GM12874 (cell line): ENCODE measurements at regions not wholly inside any gene's neighbourhood (a gene's known extent, or its start where the extent isn't known, plus 50 kb on each side); places are given as distances from the start of the nearest gene placed in this dataset.

ENCODE experiments used
- TF ChIP-seq, protein P1 (sequence below): IDR thresholded peaks from 2 replicates; pipeline ENCODE4 v1.5.1; 2011; ENCODE audit warnings: low read depth, mild to moderate bottlenecking, control low read depth, low read length, moderate library complexity; ENCODE audit not compliant: insufficient read depth

GRCh38 chr1:213685992-213686582 is 301.7 kb upstream of the PROX1 start:
- TF ChIP-seq, protein P1, sequence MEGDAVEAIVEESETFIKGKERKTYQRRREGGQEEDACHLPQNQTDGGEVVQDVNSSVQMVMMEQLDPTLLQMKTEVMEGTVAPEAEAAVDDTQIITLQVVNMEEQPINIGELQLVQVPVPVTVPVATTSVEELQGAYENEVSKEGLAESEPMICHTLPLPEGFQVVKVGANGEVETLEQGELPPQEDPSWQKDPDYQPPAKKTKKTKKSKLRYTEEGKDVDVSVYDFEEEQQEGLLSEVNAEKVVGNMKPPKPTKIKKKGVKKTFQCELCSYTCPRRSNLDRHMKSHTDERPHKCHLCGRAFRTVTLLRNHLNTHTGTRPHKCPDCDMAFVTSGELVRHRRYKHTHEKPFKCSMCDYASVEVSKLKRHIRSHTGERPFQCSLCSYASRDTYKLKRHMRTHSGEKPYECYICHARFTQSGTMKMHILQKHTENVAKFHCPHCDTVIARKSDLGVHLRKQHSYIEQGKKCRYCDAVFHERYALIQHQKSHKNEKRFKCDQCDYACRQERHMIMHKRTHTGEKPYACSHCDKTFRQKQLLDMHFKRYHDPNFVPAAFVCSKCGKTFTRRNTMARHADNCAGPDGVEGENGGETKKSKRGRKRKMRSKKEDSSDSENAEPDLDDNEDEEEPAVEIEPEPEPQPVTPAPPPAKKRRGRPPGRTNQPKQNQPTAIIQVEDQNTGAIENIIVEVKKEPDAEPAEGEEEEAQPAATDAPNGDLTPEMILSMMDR: no peak

- TF ChIP-seq, protein P1: no peak
Observed at GRCh38 chr1:213686983-213687382, 300.8 kb upstream of the PROX1 start.

DNA sequence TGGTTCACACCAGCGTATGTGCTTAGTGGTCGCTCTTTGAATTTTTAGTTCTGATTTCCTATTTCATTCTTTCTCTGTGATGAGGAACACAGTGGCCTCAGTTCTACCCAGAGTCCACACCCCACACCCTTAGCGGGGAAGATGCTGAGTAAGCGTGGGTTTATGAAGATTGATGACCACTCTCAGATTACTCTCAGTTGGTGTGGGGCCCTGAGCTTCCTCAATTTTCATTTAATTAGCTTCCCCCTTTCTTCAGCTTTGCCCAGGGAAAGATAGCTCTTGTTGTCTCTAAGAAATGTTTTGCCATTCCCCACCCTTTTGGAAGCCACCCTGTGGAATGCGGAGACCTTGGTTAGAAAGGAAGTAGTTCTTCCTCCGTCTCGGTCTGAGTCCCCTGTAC is 299.9 kb upstream of the PROX1 start:
- TF ChIP-seq, protein P1: no peak

DNA sequence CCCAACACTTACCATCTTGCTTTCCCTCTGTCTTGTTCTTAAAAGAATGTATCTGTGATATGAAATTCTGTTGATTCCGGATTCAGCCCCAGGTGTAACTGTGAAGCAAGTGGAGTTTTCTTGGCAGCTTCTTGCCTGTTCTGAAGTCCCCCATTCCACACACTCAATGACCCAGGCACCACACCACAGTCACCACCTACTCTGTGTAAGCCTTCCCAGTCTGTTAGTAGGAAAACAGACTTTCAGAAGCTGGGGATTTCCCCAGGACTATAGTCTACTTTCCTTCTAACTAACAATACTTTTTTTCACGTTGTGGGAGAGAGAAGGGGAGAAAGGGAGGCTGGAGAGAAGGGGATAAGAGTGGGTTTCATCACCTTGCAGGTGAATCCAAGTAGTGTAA is 299.1 kb upstream of the PROX1 start:
- TF ChIP-seq, protein P1: no peak

- TF ChIP-seq, protein P1: no peak
Observed at GRCh38 chr1:213689260-213689659, 298.5 kb upstream of the PROX1 start.

GRCh38 chr1:213690341-213690917 is 297.3 kb upstream of the PROX1 start:
- TF ChIP-seq, protein P1: no peak

- TF ChIP-seq, protein P1: no peak
Observed at GRCh38 chr1:213692321-213692720, 295.5 kb upstream of the PROX1 start.

GRCh38 chr1:213693864-213694263 is 293.9 kb upstream of the PROX1 start:
- TF ChIP-seq, protein P1: no peak
